AG04450 (cell line): ENCODE measurements at regions not wholly inside any gene's neighbourhood (a gene's known extent, or its start where the extent isn't known, plus 50 kb on each side); places are given as distances from the start of the nearest gene placed in this dataset.

ENCODE experiments used
- CTCF ChIA-PET: fragments of 300-600, 350-600 bp; formaldehyde crosslinking; extraction: SDS; loops from one replicate; lab custom pipeline; 2022; ENCODE audit warnings: antibody characterized with exemption, inconsistent platforms; lab: Charles Lee
- POLR2A ChIA-PET: fragments of 350-600 bp; formaldehyde crosslinking; extraction: SDS; loops from one replicate; lab custom pipeline; 2021; ENCODE audit warnings: antibody characterized with exemption, inconsistent platforms; lab: Yijun Ruan, JAX
- DNase-seq: peaks from one replicate; pipeline ENCODE4 v3.0.0-alpha.2; 2011; ENCODE audit warnings: low read depth, low spot score
- H3K27ac ChIP-seq: one replicate; pipeline ENCODE4 v1.5.1; 2012; ENCODE audit warnings: low read depth, low read length, control low read depth
- H3K27me3 ChIP-seq: one replicate; pipeline ENCODE4 v1.6.0; 2012; ENCODE audit warnings: low read length; ENCODE audit not compliant: control insufficient read depth, insufficient read depth
- H3K4me3 ChIP-seq: 2 replicates; pipeline ENCODE4 v1.5.1; 2011; ENCODE audit warnings: mild to moderate bottlenecking, low read depth, low read length, control low read depth
- H3K9me3 ChIP-seq: 2 replicates; pipeline ENCODE4 v1.5.1; 2012; ENCODE audit warnings: low read length; ENCODE audit not compliant: control insufficient read depth, insufficient read depth
- CTCF ChIP-seq: IDR thresholded peaks from 2 replicates; pipeline ENCODE4 v1.5.1; 2011; ENCODE audit warnings: low read depth, low read length, control low read depth, inconsistent platforms

GRCh38 chr7:136405931-136406777, 429.0 kb upstream of the MTPN start:
- H3K27ac ChIP-seq = no peak overlapping the region
- H3K4me3 ChIP-seq = no peak overlapping the region
- peak; percentile 81 for TF ChIP-seq CTCF
- no peaks in the 10 kb centered on the region for H3K27me3 ChIP-seq
- DNase-seq = peak; percentile 36
- CTCF ChIA-PET = interaction anchor here (0.6 to 3.7 kb wide), 29 partner anchors 9 to 1732 kb away, joined by 3 to 29 read pairs (median 4); no protein-coding TSS in a partner anchor
- POLR2A ChIA-PET = no interaction called here
- H3K9me3 ChIP-seq = no peaks in the 10 kb centered on the region

- Histone ChIP-seq H3K27ac (no peak overlapping the region), H3K9me3 (no peaks in the 10 kb centered on the region), H3K4me3 (no peak overlapping the region), H3K27me3 (no peaks in the 10 kb centered on the region)
- DNase-seq = no peak
- ChIA-PET POLR2A (no interaction called here), CTCF (interaction anchor here (1.0 kb wide), 1 partner anchor 284 kb away, joined by 3 read pairs; no protein-coding TSS in a partner anchor)
- TF ChIP-seq CTCF = no peak
Measured at GRCh38 chr7:136403591-136403990, 426.4 kb upstream of the MTPN start.

GRCh38 chr7:136400877-136401276, 423.7 kb upstream of the MTPN start:
- Histone ChIP-seq H3K4me3 (no peak overlapping the region), H3K27ac (no peak overlapping the region), H3K9me3 (no peaks in the 10 kb centered on the region), H3K27me3 (no peaks in the 10 kb centered on the region)
- ChIA-PET POLR2A (no interaction called here), CTCF (interaction anchor here (0.6 kb wide), 1 partner anchor 473 kb away, joined by 5 read pairs; no protein-coding TSS in a partner anchor)
- DNase-seq = no peak
- TF ChIP-seq CTCF = no peak

GRCh38 chr7:136399385-136399784, 422.2 kb upstream of the MTPN start:
- ChIA-PET CTCF (no interaction called here), POLR2A (no interaction called here)
- no peaks in the 10 kb centered on the region for H3K27me3 ChIP-seq

More at GRCh38 chr7:136399385-136399784, 422.2 kb upstream of the MTPN start:
- TF ChIP-seq CTCF = no peak
- no peak for DNase-seq
- Histone ChIP-seq H3K9me3 (no peaks in the 10 kb centered on the region), H3K27ac (no peak overlapping the region), H3K4me3 (no peak overlapping the region)
